GM23248 (cell line): ENCODE measurements at regions not wholly inside any gene's neighbourhood (a gene's known extent, or its start where the extent isn't known, plus 50 kb on each side); places are given as distances from the start of the nearest gene placed in this dataset.
"Not testable (repeated sequence)": the region's sequence is repeated elsewhere in the genome, so short reads cannot be mapped to it uniquely, and the experiment has no call there.

Source experiments
- DNase-seq: peaks from one replicate; pipeline ENCODE4 v3.0.0-alpha.2; 2015
- H2AFZ ChIP-seq: fragments of 200-600 bp; sonication (generic); 2 replicates; pipeline ENCODE4 v1.6.1; 2016; ENCODE audit warnings: antibody characterized with exemption
- H3F3A ChIP-seq: fragments of 200-600 bp; sonication (generic); 2 replicates; pipeline ENCODE4 v1.6.1; 2016; ENCODE audit warnings: mild to moderate bottlenecking, antibody characterized with exemption, mixed run types; ENCODE audit not compliant: insufficient read depth
- H3K27ac ChIP-seq: fragments of 200-600 bp; sonication (generic); 2 replicates; pipeline ENCODE4 v1.5.1; 2016; ENCODE audit warnings: mild to moderate bottlenecking
- H3K27me3 ChIP-seq: fragments of 200-600 bp; sonication (generic); replicated peaks from 2 replicates; pipeline ENCODE4 v1.6.1; 2016; ENCODE audit warnings: mild to moderate bottlenecking; ENCODE audit not compliant: insufficient read depth
- H3K36me3 ChIP-seq: fragments of 200-600 bp; sonication (generic); 2 replicates; pipeline ENCODE4 v1.6.1; 2016; ENCODE audit warnings: low read depth, mild to moderate bottlenecking
- H3K4me1 ChIP-seq: fragments of 200-600 bp; sonication (generic); 2 replicates; pipeline ENCODE4 v1.6.1; 2016; ENCODE audit warnings: mild to moderate bottlenecking; ENCODE audit not compliant: insufficient read depth
- H3K4me2 ChIP-seq: fragments of 200-600 bp; sonication (generic); one replicate; pipeline ENCODE4 v1.6.1; 2016; ENCODE audit warnings: mild to moderate bottlenecking; ENCODE audit not compliant: unreplicated experiment
- H3K4me3 ChIP-seq: fragments of 200-600 bp; sonication (generic); 2 replicates; pipeline ENCODE4 v1.5.1; 2016; ENCODE audit warnings: mild to moderate bottlenecking
- H3K79me2 ChIP-seq: fragments of 200-600 bp; sonication (generic); 2 replicates; pipeline ENCODE4 v1.6.1; 2016; ENCODE audit warnings: mild to moderate bottlenecking; ENCODE audit not compliant: insufficient read depth
- H3K9ac ChIP-seq: fragments of 200-600 bp; sonication (generic); 2 replicates; pipeline ENCODE4 v1.6.1; 2016; ENCODE audit warnings: mild to moderate bottlenecking
- H3K9me2 ChIP-seq: fragments of 200-600 bp; sonication (generic); 2 replicates; pipeline ENCODE4 v1.6.1; 2016; ENCODE audit warnings: mixed run types, mild to moderate bottlenecking, moderate library complexity; ENCODE audit not compliant: insufficient read depth
- H3K9me3 ChIP-seq: fragments of 200-600 bp; sonication (generic); one replicate; pipeline ENCODE4 v1.6.1; 2017; ENCODE audit warnings: low read depth
- H4K20me1 ChIP-seq: fragments of 200-600 bp; sonication (generic); 2 replicates; pipeline ENCODE4 v1.6.0; 2016; ENCODE audit not compliant: insufficient read depth
- EZH2 ChIP-seq: fragments of 200-600 bp; sonication (generic); IDR thresholded peaks from 2 replicates; pipeline ENCODE4 v1.6.1; 2018; ENCODE audit warnings: antibody characterized with exemption, mild to moderate bottlenecking; ENCODE audit not compliant: insufficient read depth, poor library complexity, severe bottlenecking
- EZH2phosphoT487 ChIP-seq: fragments of 200-600 bp; sonication (generic); IDR thresholded peaks from 2 replicates; pipeline ENCODE4 v1.6.1; 2018; ENCODE audit warnings: antibody characterized with exemption, moderate library complexity, mild to moderate bottlenecking, low read depth; ENCODE audit not compliant: insufficient read depth
- WGBS, 2 experiments: methylation state at CpG; one replicate each; pipeline ENCODE4 v1.1.6; 2015 to 2017; ENCODE audit warnings: low lambda C conversion rate in 2 of 2, low coverage in 1 of 2; ENCODE audit errors: missing lambda C conversion rate in 2 of 2; 5-methylcytosine and 5-hydroxymethylcytosine counted together
- in situ Hi-C: fragments of 300-500 bp; cut with MboI; formaldehyde crosslinking; loops from 2 replicates; pipeline ENCODE4 v1.15.0; 2020

- Histone ChIP-seq H3K79me2 (no peaks in the 10 kb centered on the region), H3K27ac (no peak overlapping the region), H3K4me3 (no peak overlapping the region), H3K36me3 (no peaks in the 10 kb centered on the region), H3F3A (no peaks in the 10 kb centered on the region), H4K20me1 (no peaks in the 10 kb centered on the region), H3K9me3 (no peaks in the 10 kb centered on the region), H2AFZ (no peak overlapping the region), H3K4me2 (no peak overlapping the region), H3K9ac (no peak overlapping the region), H3K4me1 (no peaks in the 10 kb centered on the region), H3K27me3 (no peaks in the 10 kb centered on the region), H3K9me2 (no peaks in the 10 kb centered on the region)
- in situ Hi-C loops, result no loop called here
- TF ChIP-seq EZH2phosphoT487, result no peak
- TF ChIP-seq EZH2, result no peak
- DNase-seq, result no peak
- 28 to 31% methylated on average over 4 of the region's 4 CpGs for WGBS, 2 experiments
Measured at GRCh38 chr3:95227092-95227491, 1164.2 kb downstream of the NSUN3 start.

GRCh38 chr3:95228416-95228815, 1165.6 kb downstream of the NSUN3 start:
- 58% methylated on average over 7 of the region's 7 CpGs for WGBS, 2 experiments
- Histone ChIP-seq H3K9me2 (no peaks in the 10 kb centered on the region), H3K4me3 (no peak overlapping the region), H3K27me3 (no peaks in the 10 kb centered on the region), H3K27ac (no peak overlapping the region), H3K79me2 (no peaks in the 10 kb centered on the region), H3K4me2 (no peak overlapping the region), H3K9me3 (no peaks in the 10 kb centered on the region), H3K36me3 (no peaks in the 10 kb centered on the region), H3K9ac (no peak overlapping the region), H2AFZ (no peak overlapping the region), H4K20me1 (no peaks in the 10 kb centered on the region), H3K4me1 (no peaks in the 10 kb centered on the region), H3F3A (no peaks in the 10 kb centered on the region)
- DNase-seq, result no peak
- no peak for TF ChIP-seq EZH2phosphoT487
- TF ChIP-seq EZH2, result no peak
- in situ Hi-C loops, result no loop called here

- TF ChIP-seq EZH2, result no peak
- TF ChIP-seq EZH2phosphoT487, result no peak
- no peaks in the 10 kb centered on the region for H3K79me2 ChIP-seq
- no peak overlapping the region for H2AFZ ChIP-seq
- no peak overlapping the region for H3K9ac ChIP-seq
- no peaks in the 10 kb centered on the region for H3K36me3 ChIP-seq
- H3K27me3 ChIP-seq, result no peaks in the 10 kb centered on the region
- H3K9me3 ChIP-seq, result no peaks in the 10 kb centered on the region
- no peak overlapping the region for H3K27ac ChIP-seq
- H3K9me2 ChIP-seq, result no peaks in the 10 kb centered on the region
- in situ Hi-C loops, result no loop called here
- no peak for DNase-seq
- no peaks in the 10 kb centered on the region for H3K4me1 ChIP-seq
- H4K20me1 ChIP-seq, result no peaks in the 10 kb centered on the region
- H3F3A ChIP-seq, result no peaks in the 10 kb centered on the region
- no peak overlapping the region for H3K4me2 ChIP-seq
- no peak overlapping the region for H3K4me3 ChIP-seq
Measured at GRCh38 chr3:95235916-95236315, 1173.1 kb downstream of the NSUN3 start.

- in situ Hi-C loops, result no loop called here
- Histone ChIP-seq H3K36me3 (no peaks in the 10 kb centered on the region), H3K4me1 (no peaks in the 10 kb centered on the region), H3K27ac (no peak overlapping the region), H4K20me1 (no peaks in the 10 kb centered on the region), H3K79me2 (no peaks in the 10 kb centered on the region), H3K27me3 (no peaks in the 10 kb centered on the region), H3K4me2 (no peak overlapping the region), H3K9me2 (no peaks in the 10 kb centered on the region), H2AFZ (no peak overlapping the region), H3F3A (no peaks in the 10 kb centered on the region), H3K9ac (no peak overlapping the region), H3K4me3 (no peak overlapping the region), H3K9me3 (no peaks in the 10 kb centered on the region)
- TF ChIP-seq EZH2phosphoT487 (no peak), EZH2 (no peak)
- DNase-seq, result no peak
- WGBS, 2 experiments, result 6 to 15% methylated on average over 2 of the region's 2 CpGs
Measured at GRCh38 chr3:95237783-95238182, 1174.9 kb downstream of the NSUN3 start.

GRCh38 chr3:95240395-95240794, 1177.5 kb downstream of the NSUN3 start:
- Histone ChIP-seq H3K79me2 (no peaks in the 10 kb centered on the region), H3K9me2 (no peaks in the 10 kb centered on the region), H3K9me3 (no peaks in the 10 kb centered on the region), H3K36me3 (no peaks in the 10 kb centered on the region), H3K27ac (no peak overlapping the region), H3K4me2 (no peak overlapping the region), H3K27me3 (no peaks in the 10 kb centered on the region), H4K20me1 (no peaks in the 10 kb centered on the region), H3F3A (no peaks in the 10 kb centered on the region), H3K9ac (no peak overlapping the region), H3K4me3 (no peak overlapping the region), H3K4me1 (no peaks in the 10 kb centered on the region), H2AFZ (no peak overlapping the region)
- in situ Hi-C loops, result no loop called here
- TF ChIP-seq EZH2phosphoT487, result no peak
- TF ChIP-seq EZH2, result no peak
- 16 to 27% methylated on average over 2 of the region's 2 CpGs for WGBS, 2 experiments
- no peak for DNase-seq

GRCh38 chr3:95241256-95241655, 1178.4 kb downstream of the NSUN3 start:
- H3K36me3 ChIP-seq, H3F3A ChIP-seq, H3K27me3 ChIP-seq, in situ Hi-C loops, H3K9ac ChIP-seq, H3K27ac ChIP-seq, H3K9me2 ChIP-seq, H3K4me1 ChIP-seq, DNase-seq, H2AFZ ChIP-seq, H3K9me3 ChIP-seq, H3K79me2 ChIP-seq, H4K20me1 ChIP-seq, H3K4me2 ChIP-seq, H3K4me3 ChIP-seq: not testable (repeated sequence)
- 27 to 29% methylated on average over 9 of the region's 9 CpGs for WGBS, 2 experiments
